Astrocyte (in vitro differentiated cells and primary cell): ENCODE measurements at regions not wholly inside any gene's neighbourhood (a gene's known extent, or its start where the extent isn't known, plus 50 kb on each side); places are given as distances from the start of the nearest gene placed in this dataset.

Experiments used
- DNase-seq: peaks from one replicate; pipeline ENCODE4 v3.0.0-alpha.2; 2010; ENCODE audit warnings: low read depth
- FAIRE-seq: peaks from 2 replicates; lab custom pipeline; 2011; peaks lifted over from hg19 to GRCh38; lab: Jason Lieb, UNC
- H2AFZ ChIP-seq: 2 replicates; pipeline ENCODE4 v1.6.0; 2012; ENCODE audit warnings: low read depth, low read length, inconsistent platforms
- H3K27ac ChIP-seq: 2 replicates; pipeline ENCODE4 v1.5.1; 2011; ENCODE audit warnings: low read depth, low read length, inconsistent platforms
- H3K27me3 ChIP-seq: 2 replicates; pipeline ENCODE4 v1.6.0; 2011; ENCODE audit warnings: low read length, inconsistent platforms; ENCODE audit not compliant: insufficient read depth
- H3K36me3 ChIP-seq: 2 replicates; pipeline ENCODE4 v1.5.1; 2011; ENCODE audit warnings: low read length, inconsistent platforms; ENCODE audit not compliant: insufficient read depth
- H3K4me1 ChIP-seq: 2 replicates; pipeline ENCODE4 v1.5.1; 2011; ENCODE audit warnings: low read length, inconsistent platforms; ENCODE audit not compliant: insufficient read depth
- H3K4me2 ChIP-seq: 2 replicates; pipeline ENCODE4 v1.6.0; 2012; ENCODE audit warnings: low read length, inconsistent platforms
- H3K4me3 ChIP-seq: 2 replicates; pipeline ENCODE4 v1.5.1; 2011; ENCODE audit warnings: low read depth, mild to moderate bottlenecking, low read length, inconsistent platforms; ENCODE audit not compliant: insufficient read depth
- H3K79me2 ChIP-seq: 2 replicates; pipeline ENCODE4 v1.6.0; 2012; ENCODE audit warnings: mild to moderate bottlenecking, low read length, inconsistent platforms; ENCODE audit not compliant: insufficient read depth
- H3K9ac ChIP-seq: 2 replicates; pipeline ENCODE4 v1.6.0; 2012; ENCODE audit warnings: mild to moderate bottlenecking, low read length, inconsistent platforms
- H3K9me3 ChIP-seq: 2 replicates; pipeline ENCODE4 v1.5.1; 2012; ENCODE audit warnings: low read depth, mild to moderate bottlenecking, low read length, inconsistent platforms; ENCODE audit not compliant: insufficient read depth
- H4K20me1 ChIP-seq: 2 replicates; pipeline ENCODE4 v1.6.0; 2012; ENCODE audit warnings: low read length, inconsistent platforms; ENCODE audit not compliant: insufficient read depth
- H3K27ac Mint-ChIP-seq: one replicate; pipeline ENCODE4 v1.8.0; 2021; ENCODE audit warnings: mild to moderate bottlenecking, mixed read lengths; ENCODE audit not compliant: unreplicated experiment
- H3K27me3 Mint-ChIP-seq: one replicate; pipeline ENCODE4 v1.8.0; 2021; ENCODE audit warnings: low read depth, mixed read lengths; ENCODE audit not compliant: unreplicated experiment
- H3K36me3 Mint-ChIP-seq: one replicate; pipeline ENCODE4 v1.8.0; 2021; ENCODE audit warnings: low read depth, mixed read lengths; ENCODE audit not compliant: unreplicated experiment
- H3K4me1 Mint-ChIP-seq: one replicate; pipeline ENCODE4 v1.8.0; 2021; ENCODE audit warnings: low read depth, mixed read lengths; ENCODE audit not compliant: unreplicated experiment
- H3K4me3 Mint-ChIP-seq: one replicate; pipeline ENCODE4 v1.8.0; 2021; ENCODE audit warnings: mild to moderate bottlenecking, moderate library complexity, mixed read lengths; ENCODE audit not compliant: unreplicated experiment
- H3K9me3 Mint-ChIP-seq: one replicate; pipeline ENCODE4 v1.8.0; 2021; ENCODE audit warnings: mild to moderate bottlenecking, mixed read lengths; ENCODE audit not compliant: unreplicated experiment
- EZH2 ChIP-seq: IDR thresholded peaks from 2 replicates; pipeline ENCODE4 v1.6.1; 2012; ENCODE audit warnings: mild to moderate bottlenecking, low read length, inconsistent platforms; ENCODE audit not compliant: insufficient read depth
- TF ChIP-seq, protein P1 (sequence below): IDR thresholded peaks from 2 replicates; pipeline ENCODE4 v1.5.1; 2011; ENCODE audit warnings: low read depth, mild to moderate bottlenecking, inconsistent platforms, low read length, moderate library complexity; ENCODE audit not compliant: insufficient read depth

DNA sequence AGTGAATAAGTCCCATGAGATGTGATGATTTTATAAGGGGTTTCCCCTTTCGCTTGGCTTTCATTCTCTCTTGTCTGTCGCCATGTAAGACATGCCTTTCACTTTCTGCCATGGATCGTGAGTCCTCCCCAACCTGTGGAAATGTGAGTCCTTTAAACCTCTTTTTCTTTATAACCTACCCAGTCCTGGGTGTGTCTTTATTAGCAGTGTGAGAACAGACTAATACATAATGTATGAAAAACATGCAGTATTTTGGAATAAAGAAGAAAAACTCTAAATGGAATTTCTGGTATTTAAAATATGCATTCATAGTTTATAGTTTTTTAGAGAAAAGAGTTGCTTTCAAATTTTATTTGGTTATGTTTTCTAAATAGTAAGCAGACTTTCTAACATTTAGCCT lies 360.7 kb downstream of the PCDH7 start:
- Histone ChIP-seq H3K27ac (no peak overlapping the region), H3K9ac (no peak overlapping the region), H2AFZ (no peak overlapping the region), H3K36me3 (no peaks in the 10 kb centered on the region), H4K20me1 (no peaks in the 10 kb centered on the region), H3K4me1 (peaks cover 4% of the 10 kb centered on the region), H3K4me3 (no peak overlapping the region), H3K4me2 (no peak overlapping the region), H3K27me3 (no peaks in the 10 kb centered on the region), H3K79me2 (no peaks in the 10 kb centered on the region), H3K9me3 (no peaks in the 10 kb centered on the region)
- no peaks in the 10 kb centered on the region for H3K27me3 Mint-ChIP-seq
- H3K27ac Mint-ChIP-seq = no peak overlapping the region
- H3K4me3 Mint-ChIP-seq = no peak overlapping the region
- no peaks in the 10 kb centered on the region for H3K36me3 Mint-ChIP-seq
- H3K9me3 Mint-ChIP-seq = no peaks in the 10 kb centered on the region
- peaks cover 18% of the 10 kb centered on the region for H3K4me1 Mint-ChIP-seq
- DNase-seq = no peak
- FAIRE-seq = no peak
- no peak for TF ChIP-seq EZH2

DNA sequence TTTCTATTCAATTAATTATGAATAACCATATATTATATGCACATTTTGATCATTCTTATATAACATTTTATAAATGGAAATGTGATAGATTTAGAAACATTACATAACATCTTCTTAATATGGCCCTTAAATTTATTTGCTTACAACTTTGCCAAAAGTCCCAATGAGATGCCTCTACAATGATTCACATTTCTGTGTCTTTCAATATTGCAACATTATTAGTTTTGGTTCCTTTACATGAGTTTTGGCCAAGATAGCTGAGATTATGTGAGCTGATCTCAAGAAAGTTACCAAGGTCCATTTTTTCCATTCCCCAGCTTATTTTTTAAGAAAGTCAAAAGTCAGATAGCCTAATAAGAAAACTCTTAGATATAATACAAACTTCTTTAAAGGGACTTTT lies 361.2 kb downstream of the PCDH7 start:
- no peak overlapping the region for H3K4me3 Mint-ChIP-seq
- no peak for FAIRE-seq
- no peak overlapping the region for H3K27ac Mint-ChIP-seq

DNA sequence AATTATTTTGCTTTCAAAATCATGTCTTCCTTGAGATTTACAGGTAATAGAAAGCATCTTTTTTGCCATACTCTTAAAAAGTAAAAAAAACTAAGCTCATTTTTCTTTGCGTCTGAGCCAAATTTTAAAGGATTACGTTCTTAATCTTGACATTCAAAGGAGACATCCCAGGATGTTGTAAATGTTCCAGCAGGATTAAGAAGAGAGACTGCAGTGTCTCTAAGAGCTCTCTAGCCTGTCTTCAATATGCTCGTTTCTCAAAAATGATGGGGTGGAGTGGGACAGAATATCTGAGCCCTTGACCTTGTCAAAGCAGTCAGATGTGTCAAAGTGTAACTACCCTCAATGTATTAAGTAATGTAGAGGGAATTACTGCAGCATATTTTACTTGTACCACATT lies 363.3 kb downstream of the PCDH7 start:
- Histone ChIP-seq H4K20me1 (no peaks in the 10 kb centered on the region), H3K9me3 (no peaks in the 10 kb centered on the region), H2AFZ (no peak overlapping the region), H3K27me3 (no peaks in the 10 kb centered on the region), H3K4me2 (no peak overlapping the region), H3K27ac (no peak overlapping the region), H3K4me1 (peaks cover 9% of the 10 kb centered on the region), H3K79me2 (no peaks in the 10 kb centered on the region), H3K36me3 (no peaks in the 10 kb centered on the region), H3K9ac (no peak overlapping the region), H3K4me3 (no peak overlapping the region)
- Mint-ChIP-seq H3K36me3 (no peaks in the 10 kb centered on the region), H3K4me1 (peaks cover 30% of the 10 kb centered on the region), H3K27ac (no peak overlapping the region), H3K9me3 (no peaks in the 10 kb centered on the region), H3K4me3 (no peak overlapping the region), H3K27me3 (no peaks in the 10 kb centered on the region)
- no peak for TF ChIP-seq EZH2
- TF ChIP-seq, protein P1, sequence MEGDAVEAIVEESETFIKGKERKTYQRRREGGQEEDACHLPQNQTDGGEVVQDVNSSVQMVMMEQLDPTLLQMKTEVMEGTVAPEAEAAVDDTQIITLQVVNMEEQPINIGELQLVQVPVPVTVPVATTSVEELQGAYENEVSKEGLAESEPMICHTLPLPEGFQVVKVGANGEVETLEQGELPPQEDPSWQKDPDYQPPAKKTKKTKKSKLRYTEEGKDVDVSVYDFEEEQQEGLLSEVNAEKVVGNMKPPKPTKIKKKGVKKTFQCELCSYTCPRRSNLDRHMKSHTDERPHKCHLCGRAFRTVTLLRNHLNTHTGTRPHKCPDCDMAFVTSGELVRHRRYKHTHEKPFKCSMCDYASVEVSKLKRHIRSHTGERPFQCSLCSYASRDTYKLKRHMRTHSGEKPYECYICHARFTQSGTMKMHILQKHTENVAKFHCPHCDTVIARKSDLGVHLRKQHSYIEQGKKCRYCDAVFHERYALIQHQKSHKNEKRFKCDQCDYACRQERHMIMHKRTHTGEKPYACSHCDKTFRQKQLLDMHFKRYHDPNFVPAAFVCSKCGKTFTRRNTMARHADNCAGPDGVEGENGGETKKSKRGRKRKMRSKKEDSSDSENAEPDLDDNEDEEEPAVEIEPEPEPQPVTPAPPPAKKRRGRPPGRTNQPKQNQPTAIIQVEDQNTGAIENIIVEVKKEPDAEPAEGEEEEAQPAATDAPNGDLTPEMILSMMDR = no peak
- DNase-seq (no peak), FAIRE-seq (no peak)

More for the DNA sequence above, 361.2 kb downstream of the PCDH7 start:
- no peaks in the 10 kb centered on the region for H3K9me3 ChIP-seq
- H3K4me3 ChIP-seq = no peak overlapping the region
- no peaks in the 10 kb centered on the region for H3K27me3 ChIP-seq
- H3K4me1 Mint-ChIP-seq = peaks cover 19% of the 10 kb centered on the region
- no peaks in the 10 kb centered on the region for H3K27me3 Mint-ChIP-seq
- no peak overlapping the region for H2AFZ ChIP-seq
- H3K27ac ChIP-seq = no peak overlapping the region
- peak; percentile 78 for DNase-seq
- no peaks in the 10 kb centered on the region for H3K36me3 Mint-ChIP-seq
- no peaks in the 10 kb centered on the region for H4K20me1 ChIP-seq
- H3K4me2 ChIP-seq = no peak overlapping the region
- no peaks in the 10 kb centered on the region for H3K36me3 ChIP-seq
- H3K9ac ChIP-seq = no peak overlapping the region
- no peak for TF ChIP-seq EZH2
- TF ChIP-seq, protein P1 = no peak
- H3K9me3 Mint-ChIP-seq = no peaks in the 10 kb centered on the region
- H3K4me1 ChIP-seq = peaks cover 4% of the 10 kb centered on the region
- no peaks in the 10 kb centered on the region for H3K79me2 ChIP-seq
